Neural crest cell (in vitro differentiated cells): ENCODE measurements at regions not wholly inside any gene's neighbourhood (a gene's known extent, or its start where the extent isn't known, plus 50 kb on each side); places are given as distances from the start of the nearest gene placed in this dataset.

Source experiments
- DNase-seq: peaks from one replicate; pipeline ENCODE4 v3.0.0; 2021; ENCODE audit warnings: low read depth, mixed read lengths, low spot score
- H3K27ac Mint-ChIP-seq: one replicate; pipeline ENCODE4 v1.8.0; 2021; ENCODE audit warnings: mild to moderate bottlenecking, mixed read lengths; ENCODE audit not compliant: unreplicated experiment
- H3K27me3 Mint-ChIP-seq: 2 replicates; pipeline ENCODE4 v1.8.0; 2021; ENCODE audit warnings: low read depth, mild to moderate bottlenecking, mixed read lengths
- H3K36me3 Mint-ChIP-seq: 2 replicates; pipeline ENCODE4 v1.8.0; 2021; ENCODE audit warnings: low read depth, mild to moderate bottlenecking, mixed read lengths
- H3K4me1 Mint-ChIP-seq: 2 replicates; pipeline ENCODE4 v1.8.0; 2021; ENCODE audit warnings: mixed read lengths
- H3K4me3 Mint-ChIP-seq: one replicate; pipeline ENCODE4 v1.8.0; 2021; ENCODE audit warnings: mild to moderate bottlenecking, mixed read lengths
- H3K9me3 Mint-ChIP-seq: 2 replicates; pipeline ENCODE4 v1.8.0; 2021; ENCODE audit warnings: mixed read lengths
- CTCF ChIP-seq: fragments of 200-600 bp; sonication (generic); conservative IDR thresholded peaks from 2 replicates; pipeline ENCODE4 v1.5.0; 2021; ENCODE audit warnings: antibody characterized with exemption, mild to moderate bottlenecking

GRCh38 chr14:94945615-94946014 lies 175.7 kb upstream of the GSC start:
- H3K27ac Mint-ChIP-seq, result no peak overlapping the region
- peaks cover 4% of the 10 kb centered on the region for H3K9me3 Mint-ChIP-seq
- H3K4me3 Mint-ChIP-seq, result no peak overlapping the region
- no peak for DNase-seq
- no peaks in the 10 kb centered on the region for H3K27me3 Mint-ChIP-seq
- no peak for TF ChIP-seq CTCF
- H3K36me3 Mint-ChIP-seq, result no peaks in the 10 kb centered on the region
- H3K4me1 Mint-ChIP-seq, result no peaks in the 10 kb centered on the region

- peak overlapping the region; percentile 57 for H3K27ac Mint-ChIP-seq
- H3K27me3 Mint-ChIP-seq, result no peaks in the 10 kb centered on the region
- TF ChIP-seq CTCF, result no peak
- H3K4me1 Mint-ChIP-seq, result no peaks in the 10 kb centered on the region
- no peak for DNase-seq
- H3K36me3 Mint-ChIP-seq, result no peaks in the 10 kb centered on the region
- H3K4me3 Mint-ChIP-seq, result no peak overlapping the region
- H3K9me3 Mint-ChIP-seq, result peaks cover 4% of the 10 kb centered on the region
Observed at GRCh38 chr14:94944636-94945258, 174.8 kb upstream of the GSC start.

GRCh38 chr14:94942601-94943000 lies 172.7 kb upstream of the GSC start:
- no peak for TF ChIP-seq CTCF
- H3K36me3 Mint-ChIP-seq, result no peaks in the 10 kb centered on the region
- H3K4me3 Mint-ChIP-seq, result no peak overlapping the region
- no peaks in the 10 kb centered on the region for H3K4me1 Mint-ChIP-seq
- no peak for DNase-seq
- no peaks in the 10 kb centered on the region for H3K27me3 Mint-ChIP-seq
- no peak overlapping the region for H3K27ac Mint-ChIP-seq
- no peaks in the 10 kb centered on the region for H3K9me3 Mint-ChIP-seq

- H3K4me3 Mint-ChIP-seq, result no peak overlapping the region
- no peaks in the 10 kb centered on the region for H3K36me3 Mint-ChIP-seq
- no peak overlapping the region for H3K27ac Mint-ChIP-seq
- H3K9me3 Mint-ChIP-seq, result no peaks in the 10 kb centered on the region
- no peaks in the 10 kb centered on the region for H3K4me1 Mint-ChIP-seq
- TF ChIP-seq CTCF, result no peak
- no peaks in the 10 kb centered on the region for H3K27me3 Mint-ChIP-seq
- DNase-seq, result no peak
Observed at GRCh38 chr14:94941311-94941710, 171.4 kb upstream of the GSC start.

- no peak overlapping the region for H3K4me3 Mint-ChIP-seq
- H3K4me1 Mint-ChIP-seq, result no peaks in the 10 kb centered on the region
- H3K27me3 Mint-ChIP-seq, result no peaks in the 10 kb centered on the region
- H3K36me3 Mint-ChIP-seq, result no peaks in the 10 kb centered on the region
- H3K9me3 Mint-ChIP-seq, result no peaks in the 10 kb centered on the region
- TF ChIP-seq CTCF, result no peak
- no peak overlapping the region for H3K27ac Mint-ChIP-seq
- DNase-seq, result no peak
Observed at GRCh38 chr14:94940263-94940993, 170.5 kb upstream of the GSC start.
